SK-N-MC (cell line): ENCODE measurements at regions not wholly inside any gene's neighbourhood (a gene's known extent, or its start where the extent isn't known, plus 50 kb on each side); places are given as distances from the start of the nearest gene placed in this dataset.

ENCODE experiments used
- EZH2 ChIP-seq: fragments of 200-600 bp; sonication (generic); IDR thresholded peaks from one replicate; pipeline ENCODE4 v1.6.1; 2017; ENCODE audit warnings: antibody characterized with exemption
- FOXP2 ChIP-seq: optimal IDR thresholded peaks from 2 replicates; pipeline ENCODE3; 2011; ENCODE audit warnings: mild to moderate bottlenecking, moderate library complexity; ENCODE audit not compliant: insufficient read depth; ENCODE audit errors: extremely low read length, control extremely low read depth
- POLR2AphosphoS5 ChIP-seq: IDR thresholded peaks from 2 replicates; pipeline ENCODE4 v1.6.1; 2012; ENCODE audit warnings: mild to moderate bottlenecking, low read depth, low read length, borderline replicate concordance

DNA sequence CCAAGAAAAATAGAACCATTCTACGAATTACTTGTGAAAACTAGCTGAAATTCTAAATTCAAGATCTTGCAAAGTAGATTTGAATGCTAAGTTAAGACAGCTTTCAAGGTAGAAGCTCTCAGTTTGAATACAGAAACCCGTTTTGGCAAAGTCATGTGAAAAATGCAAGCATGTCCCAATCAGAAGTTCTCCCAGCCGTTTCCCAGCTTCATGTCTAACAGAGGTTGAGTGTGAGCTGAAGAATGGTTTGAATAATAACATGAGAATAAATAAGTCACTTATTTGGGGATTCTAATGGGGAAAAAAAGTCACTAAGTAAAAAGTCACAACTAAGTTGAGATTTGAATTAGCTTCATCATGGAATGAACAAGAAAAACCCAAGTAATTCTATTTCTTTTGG lies 152.5 kb upstream of the MAP3K1 start:
- TF ChIP-seq EZH2 (no peak), POLR2AphosphoS5 (no peak), FOXP2 (no peak)
